Hepatocyte (in vitro differentiated cells): ENCODE measurements at regions not wholly inside any gene's neighbourhood (a gene's known extent, or its start where the extent isn't known, plus 50 kb on each side); places are given as distances from the start of the nearest gene placed in this dataset.

Source experiments
- DNase-seq: peaks from one replicate; pipeline ENCODE4 v3.0.0-alpha.2; 2016; ENCODE audit warnings: low spot score
- H2AFZ ChIP-seq: fragments of 200-600 bp; sonication (generic); 2 replicates; pipeline ENCODE4 v1.6.0; 2016; ENCODE audit warnings: antibody characterized with exemption, mild to moderate bottlenecking
- H3K27ac ChIP-seq: fragments of 200-600 bp; sonication (generic); 2 replicates; pipeline ENCODE4 v1.5.1; 2016; ENCODE audit warnings: mild to moderate bottlenecking
- H3K27me3 ChIP-seq: fragments of 200-600 bp; sonication (generic); 2 replicates; pipeline ENCODE4 v1.6.1; 2016
- H3K36me3 ChIP-seq: fragments of 200-600 bp; sonication (generic); replicated peaks from 2 replicates; pipeline ENCODE4 v1.5.1; 2016; ENCODE audit warnings: low read depth; ENCODE audit not compliant: insufficient read depth
- H3K4me1 ChIP-seq: fragments of 200-600 bp; sonication (generic); 2 replicates; pipeline ENCODE4 v1.5.1; 2016; ENCODE audit warnings: mild to moderate bottlenecking, moderate library complexity; ENCODE audit not compliant: insufficient read depth
- H3K4me2 ChIP-seq: fragments of 200-600 bp; sonication (generic); 2 replicates; pipeline ENCODE4 v1.6.0; 2016
- H3K4me3 ChIP-seq: fragments of 200-600 bp; sonication (generic); 2 replicates; pipeline ENCODE4 v1.5.1; 2016; ENCODE audit warnings: mild to moderate bottlenecking
- H3K79me2 ChIP-seq: fragments of 200-600 bp; sonication (generic); 2 replicates; pipeline ENCODE4 v1.6.0; 2017; ENCODE audit warnings: mild to moderate bottlenecking
- H3K9me2 ChIP-seq: fragments of 200-600 bp; sonication (generic); replicated peaks from 2 replicates; pipeline ENCODE4 v1.6.0; 2017; ENCODE audit warnings: mild to moderate bottlenecking; ENCODE audit not compliant: insufficient read depth
- H3K9me3 ChIP-seq: fragments of 200-600 bp; sonication (generic); 2 replicates; pipeline ENCODE4 v1.5.1; 2016; ENCODE audit warnings: low read depth, mild to moderate bottlenecking
- H4K20me1 ChIP-seq: fragments of 200-600 bp; sonication (generic); 2 replicates; pipeline ENCODE4 v1.6.0; 2016; ENCODE audit warnings: mild to moderate bottlenecking; ENCODE audit not compliant: insufficient read depth, poor library complexity, severe bottlenecking
- CTCF ChIP-seq: fragments of 200-600 bp; sonication (generic); IDR thresholded peaks from 2 replicates; pipeline ENCODE4 v1.5.1; 2016; ENCODE audit warnings: antibody characterized with exemption, mild to moderate bottlenecking; ENCODE audit not compliant: poor library complexity
- EZH2 ChIP-seq: fragments of 200-600 bp; sonication (generic); IDR thresholded peaks from 2 replicates; pipeline ENCODE4 v1.6.1; 2016; ENCODE audit warnings: antibody characterized with exemption, mild to moderate bottlenecking, borderline replicate concordance
- EZH2phosphoT487 ChIP-seq: fragments of 200-600 bp; sonication (generic); IDR thresholded peaks from one replicate; pipeline ENCODE4 v1.6.1; 2018; ENCODE audit warnings: antibody characterized with exemption, mild to moderate bottlenecking, low read depth, moderate library complexity; ENCODE audit not compliant: unreplicated experiment, severe bottlenecking
- WGBS: methylation state at CpG from one replicate; pipeline ENCODE4 v1.1.6; 2016; ENCODE audit warnings: low lambda C conversion rate; ENCODE audit errors: missing lambda C conversion rate; 5-methylcytosine and 5-hydroxymethylcytosine counted together

- Histone ChIP-seq H3K9me2 (no peaks in the 10 kb centered on the region), H4K20me1 (no peaks in the 10 kb centered on the region), H2AFZ (no peak overlapping the region), H3K4me3 (no peak overlapping the region), H3K9me3 (no peaks in the 10 kb centered on the region), H3K27ac (no peak overlapping the region), H3K4me1 (no peaks in the 10 kb centered on the region), H3K27me3 (no peaks in the 10 kb centered on the region), H3K4me2 (no peak overlapping the region), H3K79me2 (no peaks in the 10 kb centered on the region), H3K36me3 (no peaks in the 10 kb centered on the region)
- TF ChIP-seq EZH2phosphoT487: no peak
- TF ChIP-seq EZH2: no peak
- TF ChIP-seq CTCF: no peak
- DNase-seq: no peak
- WGBS: 95% methylated on average over 2 of the region's 2 CpGs
These were observed 75.1 kb upstream of the TANK start for GRCh38 chr2:161085149-161085548.

GRCh38 chr2:161088658-161089350, 71.4 kb upstream of the TANK start:
- TF ChIP-seq EZH2phosphoT487: no peak
- no peak overlapping the region for H3K4me2 ChIP-seq
- H3K9me3 ChIP-seq: no peaks in the 10 kb centered on the region
- H3K27me3 ChIP-seq: no peaks in the 10 kb centered on the region
- H3K4me1 ChIP-seq: no peaks in the 10 kb centered on the region
- no peaks in the 10 kb centered on the region for H3K79me2 ChIP-seq
- H3K4me3 ChIP-seq: no peak overlapping the region
- WGBS: 89% methylated on average over 4 of the region's 4 CpGs
- no peaks in the 10 kb centered on the region for H3K9me2 ChIP-seq
- H4K20me1 ChIP-seq: no peaks in the 10 kb centered on the region
- H2AFZ ChIP-seq: no peak overlapping the region
- DNase-seq: no peak
- no peaks in the 10 kb centered on the region for H3K36me3 ChIP-seq
- H3K27ac ChIP-seq: no peak overlapping the region

- H3K4me1 ChIP-seq: no peaks in the 10 kb centered on the region
- 85% methylated on average over 5 of the region's 5 CpGs for WGBS
- H3K9me3 ChIP-seq: no peaks in the 10 kb centered on the region
- TF ChIP-seq CTCF (no peak), EZH2 (no peak), EZH2phosphoT487 (no peak)
- H4K20me1 ChIP-seq: no peaks in the 10 kb centered on the region
- no peak overlapping the region for H2AFZ ChIP-seq
- H3K27ac ChIP-seq: no peak overlapping the region
- no peak for DNase-seq
- H3K9me2 ChIP-seq: no peaks in the 10 kb centered on the region
- H3K4me3 ChIP-seq: no peak overlapping the region
- H3K27me3 ChIP-seq: no peaks in the 10 kb centered on the region
- no peaks in the 10 kb centered on the region for H3K79me2 ChIP-seq
- H3K4me2 ChIP-seq: no peak overlapping the region
- no peaks in the 10 kb centered on the region for H3K36me3 ChIP-seq
These were observed 69.8 kb upstream of the TANK start for GRCh38 chr2:161090411-161090810.

- Histone ChIP-seq H3K27me3 (no peaks in the 10 kb centered on the region), H3K9me3 (no peaks in the 10 kb centered on the region), H3K4me3 (no peak overlapping the region), H3K9me2 (no peaks in the 10 kb centered on the region), H3K4me2 (no peak overlapping the region), H3K36me3 (no peaks in the 10 kb centered on the region), H3K79me2 (no peaks in the 10 kb centered on the region), H3K27ac (no peak overlapping the region), H2AFZ (no peak overlapping the region), H4K20me1 (no peaks in the 10 kb centered on the region), H3K4me1 (peaks cover 6% of the 10 kb centered on the region)
- WGBS: 58% methylated on average over 3 of the region's 3 CpGs
- TF ChIP-seq EZH2phosphoT487 (no peak), CTCF (no peak), EZH2 (no peak)
- no peak for DNase-seq
These were observed 64.9 kb upstream of the TANK start for GRCh38 chr2:161095314-161095713.
